ENCODE measurements at regions not wholly inside any gene's neighbourhood (a gene's known extent, or its start where the extent isn't known, plus 50 kb on each side); places are given as distances from the start of the nearest gene placed in this dataset.

DNA sequence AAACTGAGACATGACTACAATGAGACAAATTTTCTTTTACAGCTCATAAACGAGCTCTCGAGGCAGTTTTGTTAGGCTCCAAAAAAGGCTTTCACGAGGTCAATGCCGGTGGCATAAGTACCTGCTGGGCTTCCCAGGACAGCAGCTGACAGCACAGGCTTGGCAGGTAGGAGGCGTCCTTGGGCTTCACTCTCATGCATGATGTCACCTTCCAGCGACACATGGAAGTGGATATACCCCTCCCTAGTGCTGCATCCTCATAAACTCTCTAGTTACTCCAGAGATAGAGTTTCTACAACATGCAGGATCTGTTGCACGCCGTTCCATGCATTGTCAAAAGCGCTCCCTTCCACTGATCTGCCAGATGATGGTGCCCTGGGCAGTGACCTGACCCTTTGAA lies 112.5 kb upstream of the PAXBP1 start:
- no peak overlapping the region for H3K27ac ChIP-seq (ENCODE audit: low read depth, low read length, poor library complexity, severe bottlenecking)
- no TSS peak for BruUV-seq (replicated peaks)
- DNase-seq (ENCODE audit: low spot score): no peak
- no peaks in the 10 kb centered on the region for H3K36me3 ChIP-seq (ENCODE audit: insufficient read depth, low read length, poor library complexity, severe bottlenecking)
- ChIA-PET CTCF (no interaction called here), POLR2A (ENCODE audit: low non-redundant PET) (no interaction called here)
- intact Hi-C loops (cut with micrococcal nuclease; ENCODE audit: unreplicated experiment): no loop called here
- peaks cover 35% of the 10 kb centered on the region for H3K27me3 ChIP-seq (replicated peaks; ENCODE audit: insufficient read depth, low read depth, low read length, poor library complexity)
- H3K4me1 ChIP-seq (ENCODE audit: insufficient read depth, low read length, poor library complexity, severe bottlenecking): no peaks in the 10 kb centered on the region
- TF ChIP-seq EZH2 (IDR thresholded peaks at IDR 0.05; ENCODE audit: borderline replicate concordance, low read depth, low read length, poor library complexity, severe bottlenecking): no peak
- TF ChIP-seq, protein P1, sequence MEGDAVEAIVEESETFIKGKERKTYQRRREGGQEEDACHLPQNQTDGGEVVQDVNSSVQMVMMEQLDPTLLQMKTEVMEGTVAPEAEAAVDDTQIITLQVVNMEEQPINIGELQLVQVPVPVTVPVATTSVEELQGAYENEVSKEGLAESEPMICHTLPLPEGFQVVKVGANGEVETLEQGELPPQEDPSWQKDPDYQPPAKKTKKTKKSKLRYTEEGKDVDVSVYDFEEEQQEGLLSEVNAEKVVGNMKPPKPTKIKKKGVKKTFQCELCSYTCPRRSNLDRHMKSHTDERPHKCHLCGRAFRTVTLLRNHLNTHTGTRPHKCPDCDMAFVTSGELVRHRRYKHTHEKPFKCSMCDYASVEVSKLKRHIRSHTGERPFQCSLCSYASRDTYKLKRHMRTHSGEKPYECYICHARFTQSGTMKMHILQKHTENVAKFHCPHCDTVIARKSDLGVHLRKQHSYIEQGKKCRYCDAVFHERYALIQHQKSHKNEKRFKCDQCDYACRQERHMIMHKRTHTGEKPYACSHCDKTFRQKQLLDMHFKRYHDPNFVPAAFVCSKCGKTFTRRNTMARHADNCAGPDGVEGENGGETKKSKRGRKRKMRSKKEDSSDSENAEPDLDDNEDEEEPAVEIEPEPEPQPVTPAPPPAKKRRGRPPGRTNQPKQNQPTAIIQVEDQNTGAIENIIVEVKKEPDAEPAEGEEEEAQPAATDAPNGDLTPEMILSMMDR (conservative IDR thresholded peaks at IDR 0.05; ENCODE audit: low read depth, low read length): no peak
- H3K9me3 ChIP-seq (ENCODE audit: low read depth, low read length, poor library complexity, severe bottlenecking): no peaks in the 10 kb centered on the region
- H3K4me3 ChIP-seq (ENCODE audit: low read depth, low read length, poor library complexity, severe bottlenecking): no peak overlapping the region

DNA sequence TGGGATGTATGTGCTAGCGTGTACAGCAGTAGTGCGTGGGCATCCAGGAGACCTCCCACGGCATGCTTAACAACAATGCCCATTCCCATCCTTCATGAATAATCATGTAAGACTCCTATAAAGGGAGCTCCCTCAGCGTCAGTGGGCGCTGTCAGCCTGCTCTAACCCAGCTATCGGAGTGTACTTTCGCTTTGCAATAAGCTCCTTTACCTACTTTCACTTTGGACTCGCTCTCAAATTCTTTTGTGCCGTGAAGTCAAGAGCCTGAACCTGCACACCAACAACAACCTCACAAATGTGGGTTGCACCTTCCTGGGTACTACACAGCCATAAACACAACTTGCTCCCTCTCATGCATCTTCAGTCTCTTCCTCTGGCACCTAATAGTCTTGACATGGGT lies 114.8 kb upstream of the PAXBP1 start:
- ChIA-PET POLR2A (ENCODE audit: low non-redundant PET) (no interaction called here), CTCF (no interaction called here)
- DNase-seq (ENCODE audit: low spot score): peak; percentile 48
- H3K27me3 ChIP-seq (replicated peaks; ENCODE audit: insufficient read depth, low read depth, low read length, poor library complexity): peaks cover 33% of the 10 kb centered on the region
- BruUV-seq (replicated peaks): no TSS peak
- no peaks in the 10 kb centered on the region for H3K9me3 ChIP-seq (ENCODE audit: low read depth, low read length, poor library complexity, severe bottlenecking)
- no peaks in the 10 kb centered on the region for H3K4me1 ChIP-seq (ENCODE audit: insufficient read depth, low read length, poor library complexity, severe bottlenecking)
- H3K4me3 ChIP-seq (ENCODE audit: low read depth, low read length, poor library complexity, severe bottlenecking): peak overlapping the region; percentile 37
- TF ChIP-seq, protein P1 (conservative IDR thresholded peaks at IDR 0.05; ENCODE audit: low read depth, low read length): no peak
- TF ChIP-seq EZH2 (IDR thresholded peaks at IDR 0.05; ENCODE audit: borderline replicate concordance, low read depth, low read length, poor library complexity, severe bottlenecking): no peak
- intact Hi-C loops (cut with micrococcal nuclease; ENCODE audit: unreplicated experiment): no loop called here
- H3K36me3 ChIP-seq (ENCODE audit: insufficient read depth, low read length, poor library complexity, severe bottlenecking): no peaks in the 10 kb centered on the region
- no peak overlapping the region for H3K27ac ChIP-seq (ENCODE audit: low read depth, low read length, poor library complexity, severe bottlenecking)

GRCh38 chr21:32887026-32887425 lies 115.5 kb upstream of the PAXBP1 start:
- intact Hi-C loops (cut with micrococcal nuclease; ENCODE audit: unreplicated experiment): no loop called here
- no peak for TF ChIP-seq EZH2 (IDR thresholded peaks at IDR 0.05; ENCODE audit: borderline replicate concordance, low read depth, low read length, poor library complexity, severe bottlenecking)
- TF ChIP-seq, protein P1 (conservative IDR thresholded peaks at IDR 0.05; ENCODE audit: low read depth, low read length): no peak
- DNase-seq (ENCODE audit: low spot score): no peak
- ChIA-PET CTCF (no interaction called here), POLR2A (ENCODE audit: low non-redundant PET) (interaction anchor here (0.9 kb wide), 1 partner anchor 201 kb away, joined by 4 read pairs; no protein-coding TSS in a partner anchor)
- no peak overlapping the region for H3K27ac ChIP-seq (ENCODE audit: low read depth, low read length, poor library complexity, severe bottlenecking)
- H3K4me1 ChIP-seq (ENCODE audit: insufficient read depth, low read length, poor library complexity, severe bottlenecking): no peaks in the 10 kb centered on the region
- no TSS peak for BruUV-seq (replicated peaks)
- no peaks in the 10 kb centered on the region for H3K36me3 ChIP-seq (ENCODE audit: insufficient read depth, low read length, poor library complexity, severe bottlenecking)
- no peak overlapping the region for H3K4me3 ChIP-seq (ENCODE audit: low read depth, low read length, poor library complexity, severe bottlenecking)
- H3K9me3 ChIP-seq (ENCODE audit: low read depth, low read length, poor library complexity, severe bottlenecking): no peaks in the 10 kb centered on the region
- H3K27me3 ChIP-seq (replicated peaks; ENCODE audit: insufficient read depth, low read depth, low read length, poor library complexity): peaks cover 30% of the 10 kb centered on the region

Measured in A673 (cell line).